ENCODE measurements at regions not wholly inside any gene's neighbourhood (a gene's known extent, or its start where the extent isn't known, plus 50 kb on each side); places are given as distances from the start of the nearest gene placed in this dataset.

DNA sequence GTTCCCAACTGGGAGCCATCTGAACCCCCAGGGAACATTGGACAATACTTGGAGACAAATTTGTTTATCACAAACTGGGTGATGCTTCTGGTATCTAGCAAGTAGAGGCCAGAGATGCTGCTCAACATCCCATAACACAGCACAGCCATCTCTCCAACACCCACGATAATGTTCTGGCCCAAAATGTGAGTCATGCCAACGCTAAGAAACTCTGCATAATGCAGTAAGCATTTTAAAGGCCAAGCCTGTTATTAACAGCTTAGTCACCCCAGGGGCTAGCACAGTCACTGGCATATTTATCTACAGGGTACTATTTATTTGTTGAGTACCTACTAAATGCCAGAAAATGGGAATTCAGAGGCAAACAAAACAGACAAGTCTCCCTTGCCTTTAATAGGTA is 873.1 kb upstream of the TMEM132C start:
- DNase-seq (ENCODE audit: low read depth in 3 of 3): no peak

DNA sequence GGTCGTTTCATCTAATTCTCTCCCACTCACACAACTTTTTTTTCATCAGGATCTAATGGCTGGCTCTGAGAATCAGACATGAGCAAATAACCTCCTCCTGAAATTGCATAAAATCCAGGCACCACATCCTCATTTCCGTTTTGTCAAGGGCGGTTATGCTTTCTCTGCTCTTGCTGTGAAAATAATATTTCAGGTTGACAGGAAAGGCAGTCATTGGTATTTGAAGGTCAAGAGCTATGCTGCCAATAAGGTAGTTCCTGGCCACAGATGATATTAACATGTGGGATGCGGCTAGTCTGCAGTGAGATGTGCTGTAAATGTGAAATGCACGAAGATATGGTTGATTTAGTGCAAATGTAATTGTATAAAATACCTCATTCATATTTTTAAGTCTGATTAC is 870.2 kb upstream of the TMEM132C start:
- no peak for DNase-seq (ENCODE audit: low read depth in 3 of 3)

DNA sequence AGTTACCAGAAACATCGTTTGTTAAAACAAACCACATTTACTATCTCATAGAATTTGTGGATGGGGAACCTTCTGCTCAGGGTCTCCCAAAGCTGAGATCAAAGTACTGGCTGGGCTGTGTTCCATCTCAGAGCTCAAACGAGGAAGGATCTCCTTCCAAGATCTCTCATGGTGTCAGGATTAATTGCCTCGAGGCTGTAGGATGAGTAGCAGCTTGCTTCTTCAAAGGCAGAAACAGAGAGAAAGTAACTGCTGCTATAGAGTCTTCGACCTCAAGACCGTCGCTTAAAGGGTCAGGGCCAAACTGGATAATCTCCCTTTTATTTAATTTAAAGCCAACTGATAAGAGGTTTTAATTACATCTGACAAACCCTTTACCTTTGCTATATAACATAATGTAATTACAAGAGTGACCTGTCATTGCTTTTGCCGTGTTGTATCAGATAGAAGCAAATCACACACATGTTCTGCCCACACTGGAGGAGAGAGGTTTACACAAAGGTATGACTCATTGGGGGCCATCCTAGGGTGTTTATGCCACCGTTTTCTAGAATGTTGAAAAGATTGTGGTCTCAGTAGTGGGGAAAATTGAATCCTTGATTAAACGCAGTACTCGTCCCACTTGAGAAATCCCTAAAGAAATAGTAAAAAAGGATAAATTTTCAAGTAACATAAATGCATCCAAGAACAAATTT is 868.8 kb upstream of the TMEM132C start:
- no peak for DNase-seq (ENCODE audit: low read depth in 3 of 3)

DNA sequence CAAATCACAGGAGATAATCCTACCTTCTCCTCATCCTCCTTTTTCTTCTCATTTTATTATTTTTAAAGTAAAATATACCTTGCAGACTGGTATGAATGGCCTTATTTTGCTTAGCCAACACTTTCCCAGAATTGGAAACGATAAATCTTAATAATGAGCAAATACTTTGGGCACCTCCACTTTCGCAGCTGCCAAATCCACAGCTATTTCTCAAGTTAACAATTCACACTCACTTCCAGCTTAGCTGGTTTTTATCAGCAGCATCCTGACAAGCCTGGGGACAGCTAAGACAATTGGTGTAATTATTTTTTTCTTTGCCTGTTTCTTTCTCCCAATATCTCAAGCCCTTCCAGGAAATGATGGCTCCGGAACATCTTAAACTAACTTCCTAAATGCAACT is 867.5 kb upstream of the TMEM132C start:
- DNase-seq (ENCODE audit: low read depth in 3 of 3): no peak

DNA sequence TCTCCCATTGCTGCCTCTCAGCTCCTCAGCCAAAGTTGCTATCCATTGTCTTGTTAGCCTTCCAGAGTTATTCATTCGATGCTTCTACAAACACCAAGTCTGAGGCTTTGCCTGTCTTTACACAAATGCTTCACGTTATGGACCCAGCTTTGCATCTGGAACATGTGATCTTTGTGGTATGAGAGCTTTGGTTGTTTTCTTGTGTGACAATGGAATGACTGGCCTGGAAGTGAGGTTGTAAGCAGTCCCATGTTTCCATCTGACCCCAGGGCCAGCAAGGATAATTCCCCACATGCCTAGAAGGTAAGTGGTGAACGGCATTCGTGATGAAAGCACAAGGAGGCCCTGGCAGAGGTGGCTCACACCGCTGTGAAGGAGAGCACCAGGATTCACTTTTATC is 866.7 kb upstream of the TMEM132C start:
- no peak for DNase-seq (ENCODE audit: low read depth in 3 of 3)

DNA sequence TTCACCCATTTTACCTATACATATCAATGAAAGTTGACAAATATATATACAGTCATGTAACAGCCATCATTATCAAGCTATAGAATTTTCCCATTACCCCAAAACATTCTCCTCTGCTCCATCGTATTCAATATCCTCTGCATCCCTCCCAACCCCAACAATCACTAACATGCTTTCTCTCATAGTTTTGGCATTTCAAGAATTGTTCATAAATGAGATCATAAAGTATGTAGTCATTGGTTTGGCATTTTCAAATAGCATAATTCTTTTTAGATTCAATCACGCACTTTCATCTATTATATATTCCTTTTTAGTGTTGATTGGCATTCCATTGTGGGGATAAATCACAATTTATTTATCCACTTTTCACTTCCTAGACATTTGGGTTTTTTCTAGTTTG is 866.0 kb upstream of the TMEM132C start:
- DNase-seq (ENCODE audit: low read depth in 3 of 3): no peak

DNA sequence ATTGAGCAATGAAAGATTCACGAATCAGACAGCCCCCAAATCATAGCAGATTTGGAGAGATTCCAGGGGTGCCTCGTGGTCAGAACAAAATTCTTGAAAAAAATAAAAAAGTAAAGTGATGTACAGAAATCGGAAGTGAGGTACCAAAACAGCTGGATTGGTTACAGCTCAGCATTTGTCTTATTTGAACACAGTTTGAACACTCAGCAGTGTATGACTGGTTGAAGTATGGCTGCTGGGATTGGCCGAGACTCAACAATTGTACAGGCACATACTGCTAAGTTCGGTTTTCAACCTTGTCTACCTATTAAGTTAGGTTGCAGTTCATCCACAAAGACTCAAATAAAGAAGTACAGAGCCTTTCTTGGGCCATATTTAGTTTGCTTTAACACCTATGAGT is 865.4 kb upstream of the TMEM132C start:
- DNase-seq (ENCODE audit: low read depth in 3 of 3): no peak

DNA sequence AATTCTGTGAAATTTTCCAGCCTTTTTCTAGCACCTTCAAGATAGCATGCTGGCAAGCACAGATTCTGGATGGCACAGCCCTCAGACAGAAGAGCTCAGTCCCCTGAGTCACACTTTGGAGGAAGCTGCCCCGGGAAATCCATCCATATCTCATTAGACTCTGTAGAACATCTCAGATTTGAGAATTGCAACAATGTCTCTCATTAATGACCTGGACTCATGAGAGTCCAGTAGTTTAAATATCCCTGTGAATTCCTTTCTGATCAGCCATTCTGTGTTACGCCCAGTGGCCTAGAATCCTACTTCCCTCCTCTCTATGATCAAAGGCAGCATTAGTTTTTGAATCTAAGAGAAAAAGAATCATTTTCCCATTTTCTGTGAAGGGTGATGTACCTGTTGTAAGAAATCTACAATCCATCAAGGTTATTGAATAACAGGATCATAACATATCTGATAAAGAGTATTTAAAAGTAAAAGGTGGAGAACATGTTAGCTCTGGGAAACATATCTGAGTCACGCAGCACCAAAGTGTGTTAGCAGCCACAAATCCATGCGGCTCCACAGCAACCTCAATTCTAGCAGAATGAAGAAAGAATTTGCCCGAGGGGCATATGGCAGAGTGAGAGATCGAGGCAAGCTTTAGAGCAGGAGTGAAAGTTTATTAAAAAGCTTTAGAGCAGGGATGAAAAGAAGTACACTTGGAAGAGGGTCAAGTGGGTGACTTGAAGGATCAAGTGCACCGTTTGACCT is 855.6 kb upstream of the TMEM132C start:
- no peak for DNase-seq (ENCODE audit: low read depth in 3 of 3)

DNA sequence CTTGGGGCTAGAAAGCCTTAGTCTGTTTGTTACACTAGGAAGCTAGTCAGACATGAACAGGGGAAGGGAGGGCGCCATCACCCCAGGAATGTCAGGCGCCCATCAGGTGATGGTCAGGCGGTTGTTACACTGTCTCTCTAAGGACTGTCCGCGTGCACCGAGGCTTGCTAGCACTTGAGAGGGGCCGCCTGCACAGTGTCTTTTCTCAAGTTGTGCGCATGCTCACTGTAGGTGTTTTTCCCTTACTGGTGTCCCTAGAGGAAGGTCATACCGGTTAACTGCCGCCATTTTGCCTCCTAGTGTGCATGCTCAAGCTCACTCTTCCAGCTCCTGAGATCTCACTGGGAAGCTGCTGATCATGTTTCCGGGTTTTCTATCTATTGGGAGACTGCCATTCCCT is 855.0 kb upstream of the TMEM132C start:
- DNase-seq (ENCODE audit: low read depth in 3 of 3): no peak

DNA sequence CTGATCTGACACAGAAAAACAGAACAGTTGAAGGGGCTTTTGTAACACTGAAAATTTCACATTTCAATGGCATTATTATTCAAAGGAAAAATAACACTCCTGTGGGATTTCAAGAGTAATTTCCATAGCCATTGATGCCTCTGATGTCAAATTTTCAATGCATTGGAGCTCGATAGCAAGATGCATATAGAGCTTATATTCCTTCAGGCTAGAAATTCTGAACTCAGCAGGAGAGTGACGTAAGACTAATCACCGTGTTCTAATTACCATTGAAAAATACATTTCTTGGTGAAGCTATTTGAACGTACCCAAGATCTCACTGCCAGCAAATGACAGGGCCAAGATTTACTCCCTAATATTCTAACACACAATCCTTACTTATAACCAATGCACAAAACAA is 854.1 kb upstream of the TMEM132C start:
- DNase-seq (ENCODE audit: low read depth in 3 of 3): no peak

DNA sequence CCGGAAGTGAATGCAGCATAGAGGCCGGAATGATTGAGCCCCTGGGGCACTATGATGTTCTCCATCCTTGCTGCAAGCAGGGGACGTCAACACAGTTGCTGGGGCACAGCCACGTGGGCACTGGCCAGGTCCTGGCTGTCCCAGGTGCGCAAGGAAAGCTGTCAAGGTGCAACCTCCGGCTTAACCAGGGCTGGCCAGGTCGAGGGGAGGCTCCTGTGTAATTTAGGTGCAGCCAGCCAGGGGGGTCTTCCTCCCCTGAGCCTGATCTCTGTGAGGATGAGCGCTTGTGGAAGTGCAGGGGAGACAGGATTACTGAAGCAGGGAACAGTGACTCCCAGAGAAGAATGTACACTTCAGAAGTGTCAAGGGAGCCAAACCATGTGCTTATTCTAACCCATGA is 852.8 kb upstream of the TMEM132C start:
- no peak for DNase-seq (ENCODE audit: low read depth in 3 of 3)

DNA sequence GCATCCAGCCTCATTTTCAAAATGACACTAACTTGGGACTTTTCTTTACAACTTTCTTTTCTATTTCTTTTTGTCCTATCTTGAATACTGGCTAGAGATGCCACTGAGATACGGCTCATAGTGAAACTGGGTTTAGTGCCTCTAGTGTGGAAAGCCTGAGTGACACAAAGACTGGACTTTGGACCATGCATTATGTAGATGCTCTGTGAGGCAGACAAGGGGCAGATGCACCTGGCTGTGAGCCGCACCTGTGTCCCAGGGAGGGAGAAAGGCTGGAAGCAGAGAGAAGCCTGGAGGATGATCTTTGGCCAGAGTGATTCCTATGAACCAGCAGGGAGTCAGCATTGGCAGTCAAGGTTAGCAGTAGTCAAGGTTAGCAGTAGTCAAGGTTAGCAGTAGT is 852.3 kb upstream of the TMEM132C start:
- no peak for DNase-seq (ENCODE audit: low read depth in 3 of 3)

DNA sequence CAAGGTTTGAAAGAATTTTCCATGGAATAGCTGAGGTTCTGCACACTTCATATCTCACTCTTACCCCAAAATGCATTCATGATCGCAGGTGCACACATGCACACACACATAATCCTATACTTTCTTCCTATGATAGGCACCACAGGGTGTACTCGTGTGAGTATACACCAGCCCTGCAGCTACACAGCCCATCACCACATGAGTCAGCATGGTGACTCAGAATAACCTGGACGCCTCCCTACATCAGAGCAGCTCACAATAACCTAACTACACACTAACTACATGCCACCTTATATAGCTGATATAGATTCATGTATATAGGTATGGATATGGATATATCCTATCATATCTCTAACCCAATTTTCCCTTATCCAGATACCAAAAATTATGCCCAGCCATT is 850.2 kb upstream of the TMEM132C start:
- DNase-seq (ENCODE audit: low read depth in 3 of 3): no peak

DNA sequence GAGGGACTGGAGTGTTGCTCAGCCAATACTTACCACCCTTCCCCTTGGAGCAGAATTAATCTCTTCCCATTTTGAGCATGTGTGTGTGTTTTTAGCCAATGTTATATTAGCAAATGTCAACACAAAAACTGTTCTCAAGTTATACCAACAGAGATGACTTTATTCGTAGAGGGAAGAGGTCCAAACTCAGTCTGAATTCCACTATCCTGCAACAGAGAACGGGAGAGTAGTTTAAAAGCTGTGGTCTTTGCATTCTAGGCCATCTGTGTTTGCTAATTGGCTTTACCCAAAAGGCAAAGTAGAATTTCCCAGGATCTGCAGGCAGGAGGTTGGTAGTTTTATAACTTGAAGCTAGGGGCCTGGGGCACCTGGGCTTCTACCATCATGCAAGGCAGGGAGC is 847.9 kb upstream of the TMEM132C start:
- no peak for DNase-seq (ENCODE audit: low read depth in 3 of 3)

DNA sequence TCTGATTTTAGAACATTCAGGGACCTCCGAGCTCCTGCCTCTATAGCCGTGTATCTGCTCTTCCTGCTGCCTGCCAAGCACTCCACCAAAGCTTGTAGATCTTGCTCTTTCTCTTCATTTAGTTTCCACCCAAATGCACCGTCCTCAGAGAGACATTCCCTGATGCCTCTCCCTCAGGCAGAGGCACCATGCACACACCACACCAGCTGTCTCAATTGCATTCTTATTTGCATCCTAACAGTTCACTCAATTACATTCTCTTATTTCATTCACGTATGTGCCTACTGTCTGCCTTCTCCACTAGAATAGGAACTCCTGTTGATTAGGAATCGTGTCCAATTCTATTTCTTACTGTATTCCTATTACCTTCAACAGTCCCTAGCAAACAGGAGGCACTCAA is 845.4 kb upstream of the TMEM132C start:
- no peak for DNase-seq (ENCODE audit: low read depth in 3 of 3)

DNA sequence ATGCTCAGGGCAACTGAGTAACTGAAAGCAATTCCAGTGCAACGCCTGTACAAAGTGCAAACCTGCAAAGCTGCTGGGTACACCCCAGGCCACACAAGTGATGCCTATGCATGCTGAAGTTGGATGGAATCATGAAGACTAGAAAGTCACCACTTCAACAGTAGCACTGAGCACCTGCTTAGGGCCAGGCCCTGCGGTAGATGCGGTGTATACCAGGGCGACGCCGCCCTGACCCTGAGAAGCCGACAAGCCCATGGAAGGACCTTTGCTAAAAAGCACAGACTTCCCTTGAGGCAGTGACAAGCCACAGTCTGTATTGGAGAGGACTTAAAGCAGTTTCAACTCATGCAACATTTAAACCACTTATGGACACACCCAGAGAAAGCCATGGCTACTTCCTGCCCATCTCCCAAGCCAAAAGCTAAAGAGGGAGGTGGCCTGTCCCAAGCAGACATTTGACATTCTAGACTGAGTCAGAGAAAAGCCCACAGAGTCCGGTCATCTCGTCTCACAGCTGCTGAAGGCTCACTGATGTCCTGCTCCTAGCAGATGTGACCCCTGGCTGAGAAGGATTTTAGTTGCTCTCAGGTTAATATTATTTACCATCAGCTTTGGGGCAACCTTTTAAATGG is 843.9 kb upstream of the TMEM132C start:
- DNase-seq (ENCODE audit: low read depth in 3 of 3): no peak

DNA sequence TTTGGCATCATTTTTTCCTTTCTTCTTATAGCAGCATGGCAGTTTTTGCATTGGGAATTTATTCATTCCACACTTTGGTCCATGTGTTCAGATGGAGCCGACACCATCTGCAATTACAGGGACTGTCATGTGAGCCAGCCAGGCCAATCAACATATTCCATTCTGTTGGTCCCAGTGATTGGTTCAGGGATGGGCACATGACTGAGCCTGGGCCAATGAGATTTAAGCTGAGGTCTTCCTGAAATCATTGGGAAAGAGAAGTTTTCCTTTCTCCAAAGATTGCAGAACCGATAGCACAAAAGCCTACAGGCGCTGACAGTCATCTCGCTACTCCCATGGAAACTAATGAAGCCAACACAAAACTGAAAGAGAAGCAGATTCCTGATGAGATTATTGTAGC is 841.5 kb upstream of the TMEM132C start:
- DNase-seq (ENCODE audit: low read depth in 3 of 3): no peak

DNA sequence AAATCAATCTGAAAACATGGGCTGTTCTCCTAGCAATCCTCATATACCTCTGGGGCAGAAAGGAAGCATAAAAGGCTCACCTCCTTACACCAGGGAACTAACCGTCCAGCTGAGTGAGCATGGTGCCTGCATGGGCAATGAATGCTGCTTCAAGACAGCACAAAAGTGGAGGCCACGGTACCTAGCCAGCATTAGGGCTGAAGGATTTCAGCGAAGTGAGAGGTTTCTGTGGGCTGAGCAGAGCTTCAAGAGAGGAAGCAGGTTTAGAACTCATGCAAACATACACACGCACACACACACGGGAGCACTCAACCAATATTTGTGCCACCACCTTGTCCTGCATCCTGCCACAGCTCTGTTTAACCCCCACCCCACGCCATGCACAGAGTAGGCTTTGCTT is 838.5 kb upstream of the TMEM132C start:
- DNase-seq (ENCODE audit: low read depth in 3 of 3): no peak

DNA sequence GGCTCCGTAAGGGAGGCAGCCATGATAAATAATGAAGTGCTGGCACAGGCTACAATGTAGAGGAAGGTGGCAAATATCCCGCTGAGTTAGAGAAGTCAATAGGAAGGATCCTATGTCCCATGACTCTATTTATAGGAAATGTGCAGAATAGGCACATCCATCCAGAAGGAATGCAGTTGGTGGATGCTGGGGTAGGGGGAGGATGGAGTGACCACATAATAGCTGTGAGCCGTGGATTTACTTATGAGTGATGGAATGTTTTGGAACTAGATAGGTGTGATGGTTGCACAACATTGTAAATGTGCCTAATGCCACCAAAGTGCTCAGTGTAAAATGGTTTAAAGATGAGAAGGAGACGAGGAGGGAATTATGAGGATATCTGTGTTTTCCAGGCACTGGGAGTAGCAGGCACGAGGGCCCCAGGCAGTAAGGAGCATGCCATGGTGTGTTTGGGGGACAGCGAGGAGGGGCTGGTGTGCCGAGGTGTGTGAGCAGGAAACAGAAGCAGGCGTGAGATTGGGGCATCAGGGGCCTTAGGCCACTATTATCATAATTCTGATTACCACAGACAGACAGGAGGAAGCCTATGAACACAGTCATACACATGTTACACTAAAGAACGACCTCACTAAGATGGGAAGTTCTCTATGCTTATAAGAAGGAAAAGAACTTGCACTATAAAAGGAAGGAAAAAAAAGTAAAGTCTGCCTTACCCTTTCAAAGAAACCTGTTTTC is 837.3 kb upstream of the TMEM132C start:
- DNase-seq (ENCODE audit: low read depth in 3 of 3): no peak

DNA sequence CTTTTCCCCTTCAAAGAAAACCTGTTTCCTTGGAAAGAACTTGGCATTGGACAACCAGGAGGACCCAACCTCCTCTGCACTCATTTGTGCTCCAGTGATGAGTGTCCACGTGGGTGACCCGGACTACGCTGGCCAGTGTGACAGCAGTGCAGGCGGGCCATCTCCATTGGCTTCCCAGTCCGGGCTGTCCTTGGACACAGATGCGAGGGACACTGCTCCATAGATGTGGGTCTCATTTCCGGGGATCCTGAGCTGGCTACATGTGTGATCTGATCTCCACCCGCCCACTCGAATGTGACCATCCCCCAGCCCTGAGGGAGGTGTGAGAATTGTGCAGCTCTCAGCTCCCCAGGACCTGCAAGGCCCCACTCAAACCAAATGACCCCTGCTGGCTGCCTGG is 836.6 kb upstream of the TMEM132C start:
- DNase-seq (ENCODE audit: low read depth in 3 of 3): no peak

DNA sequence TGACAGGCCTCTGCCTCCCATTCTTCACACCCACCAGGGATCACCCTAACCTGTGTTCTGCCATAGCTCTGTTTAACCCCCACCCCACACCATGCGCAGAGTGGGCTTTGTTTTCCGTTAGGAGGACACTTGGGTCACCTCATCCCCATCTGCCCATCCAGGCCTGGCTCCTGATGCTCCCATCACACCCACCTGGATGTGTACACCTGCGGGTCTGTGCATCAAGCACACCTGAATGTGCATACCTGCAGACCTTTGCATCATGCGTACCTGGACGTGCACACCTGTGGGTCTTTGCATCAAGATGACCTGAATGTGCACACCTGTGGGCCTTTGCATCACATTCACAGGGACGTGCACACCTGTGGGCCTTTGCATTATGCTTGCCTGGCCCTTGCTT is 835.8 kb upstream of the TMEM132C start:
- no peak for DNase-seq (ENCODE audit: low read depth in 3 of 3)

DNA sequence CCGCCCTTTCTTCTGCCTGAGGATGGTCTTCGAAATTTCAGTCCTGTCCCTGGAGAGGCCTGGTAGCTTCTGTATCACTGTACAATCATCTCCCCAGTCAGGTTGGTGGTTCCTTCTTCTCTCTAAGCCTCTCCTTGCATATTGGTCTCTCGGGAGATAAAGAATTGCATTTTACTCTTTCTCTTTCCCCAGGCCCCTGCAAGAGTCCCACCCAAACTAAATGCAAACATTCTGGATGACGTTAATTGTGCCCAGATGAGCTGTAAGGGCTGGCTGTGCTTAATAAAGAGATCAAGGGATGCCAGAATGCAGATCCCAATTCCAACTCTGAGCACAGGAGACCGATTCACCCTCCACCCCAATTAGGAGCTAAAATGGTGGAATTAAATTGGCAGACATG is 835.4 kb upstream of the TMEM132C start:
- DNase-seq (ENCODE audit: low read depth in 3 of 3): no peak

DNA sequence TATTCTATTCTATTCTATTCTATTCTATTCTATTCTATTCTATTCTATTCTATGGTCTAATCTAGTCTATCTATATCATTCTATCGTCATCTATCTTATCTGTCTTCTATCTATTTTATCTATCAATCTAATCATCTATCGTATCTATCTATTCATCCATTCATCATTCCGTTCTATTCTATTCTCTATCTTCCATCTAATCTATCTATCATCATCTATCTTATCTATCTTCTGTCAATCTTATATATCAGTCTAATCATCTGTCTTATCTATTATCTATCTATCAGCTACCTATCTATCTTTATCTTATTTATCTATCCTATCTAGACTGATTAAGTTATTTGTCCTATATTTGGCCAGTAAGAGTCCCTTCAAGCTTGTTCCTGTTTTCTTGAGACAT is 831.5 kb upstream of the TMEM132C start:
- no peak for DNase-seq (ENCODE audit: low read depth in 3 of 3)
